PFSK-1 (cell line): ENCODE measurements at regions not wholly inside any gene's neighbourhood (a gene's known extent, or its start where the extent isn't known, plus 50 kb on each side); places are given as distances from the start of the nearest gene placed in this dataset.

Source experiments
- POLR2AphosphoS5 ChIP-seq: IDR thresholded peaks from 2 replicates; pipeline ENCODE4 v1.6.1; 2012; ENCODE audit warnings: low read depth, mild to moderate bottlenecking, control low read depth, low read length, moderate library complexity
- REST ChIP-seq, 2 experiments: IDR thresholded peaks; 2 replicates each; pipeline versions ENCODE4 v1.6.1 to v1.8.0; 2011 to 2012; ENCODE audit warnings: low read depth in 2 of 2, low read length in 2 of 2, control low read depth in 1 of 2, inconsistent platforms in 1 of 2, mild to moderate bottlenecking in 1 of 2, moderate library complexity in 1 of 2; ENCODE audit not compliant: insufficient read depth in 1 of 2
- SIN3A ChIP-seq: IDR thresholded peaks from 2 replicates; pipeline ENCODE4 v1.6.1; 2012; ENCODE audit warnings: mild to moderate bottlenecking, low read length, moderate library complexity, borderline replicate concordance; ENCODE audit not compliant: insufficient read depth
- TAF1 ChIP-seq: IDR thresholded peaks from 2 replicates; pipeline ENCODE4 v1.6.1; 2012; ENCODE audit warnings: low read length, control low read depth, borderline replicate concordance; ENCODE audit not compliant: insufficient read depth

- no peak for TF ChIP-seq SIN3A
- TF ChIP-seq POLR2AphosphoS5 = no peak
- TF ChIP-seq REST (IDR thresholded peaks at IDR 0.05; ENCODE audit: insufficient read depth in 1 of 2, low read depth in 2 of 2, low read length in 2 of 2) = no peak
- no peak for TF ChIP-seq TAF1
These were observed 283.3 kb downstream of the DUSP10 start for GRCh38 chr1:221458447-221459156.
